GM21390 (cell line): ENCODE measurements at regions not wholly inside any gene's neighbourhood (a gene's known extent, or its start where the extent isn't known, plus 50 kb on each side); places are given as distances from the start of the nearest gene placed in this dataset.

ENCODE experiments used
- ATAC-seq: cut with Tn5 transposase; IDR thresholded peaks from one replicate; pipeline ENCODE4 v1.9.1; 2021; ENCODE audit not compliant: unreplicated experiment

GRCh38 chr4:181523973-181524372, 719.2 kb upstream of the TENM3 start:
- ATAC-seq: no peak

GRCh38 chr4:181524499-181524898, 718.7 kb upstream of the TENM3 start:
- no peak for ATAC-seq

- no peak for ATAC-seq
Observed at GRCh38 chr4:181525634-181526033, 717.6 kb upstream of the TENM3 start.

DNA sequence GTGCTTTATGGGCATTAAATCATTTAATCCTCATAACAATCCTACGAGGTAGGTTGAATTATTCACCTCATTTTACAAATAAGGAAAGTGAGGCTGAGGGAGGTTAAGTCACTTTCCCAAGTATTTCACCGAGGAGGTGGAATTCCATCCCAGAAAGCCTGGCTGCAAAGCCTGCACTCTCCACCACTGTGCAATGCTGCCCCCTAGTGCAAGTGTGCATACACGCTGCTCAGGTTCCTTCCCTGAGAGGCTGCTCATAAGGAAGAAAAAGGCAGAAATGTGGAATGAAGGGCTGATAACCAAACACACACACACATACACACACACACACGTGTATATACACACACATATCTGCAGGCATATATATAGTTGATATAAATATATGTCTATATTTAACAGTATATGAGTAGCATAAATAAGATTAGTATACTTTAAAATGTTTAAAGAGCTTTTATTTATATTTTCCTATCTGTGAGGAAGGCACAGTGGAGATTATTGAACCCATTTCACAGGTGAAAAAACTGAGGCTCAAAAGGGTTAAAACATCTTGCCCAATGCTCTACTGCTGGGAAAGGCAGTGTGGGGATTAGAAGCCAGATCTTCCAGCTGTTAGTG, 714.5 kb upstream of the TENM3 start:
- ATAC-seq: peak; percentile 82

DNA sequence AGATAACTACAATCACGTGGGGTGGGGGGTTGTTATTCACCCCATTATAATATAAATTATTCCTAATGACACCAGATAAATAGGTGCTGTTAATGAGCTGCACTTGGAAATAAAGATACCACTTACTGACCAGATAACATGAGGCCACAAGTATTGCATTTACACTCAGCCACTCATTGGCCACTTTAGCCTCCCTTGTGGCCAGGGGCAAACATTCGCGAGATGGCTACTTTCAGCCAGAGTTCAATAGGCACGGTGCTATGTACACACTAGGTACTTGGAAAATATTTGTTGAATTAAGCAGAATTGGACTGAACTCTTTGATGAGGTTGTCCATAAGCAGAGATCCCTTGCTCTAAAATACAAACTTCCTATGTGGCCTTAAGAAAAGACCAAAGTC, 713.7 kb upstream of the TENM3 start:
- ATAC-seq: no peak

- ATAC-seq: no peak
Observed at GRCh38 chr4:181536196-181536746, 706.9 kb upstream of the TENM3 start.

DNA sequence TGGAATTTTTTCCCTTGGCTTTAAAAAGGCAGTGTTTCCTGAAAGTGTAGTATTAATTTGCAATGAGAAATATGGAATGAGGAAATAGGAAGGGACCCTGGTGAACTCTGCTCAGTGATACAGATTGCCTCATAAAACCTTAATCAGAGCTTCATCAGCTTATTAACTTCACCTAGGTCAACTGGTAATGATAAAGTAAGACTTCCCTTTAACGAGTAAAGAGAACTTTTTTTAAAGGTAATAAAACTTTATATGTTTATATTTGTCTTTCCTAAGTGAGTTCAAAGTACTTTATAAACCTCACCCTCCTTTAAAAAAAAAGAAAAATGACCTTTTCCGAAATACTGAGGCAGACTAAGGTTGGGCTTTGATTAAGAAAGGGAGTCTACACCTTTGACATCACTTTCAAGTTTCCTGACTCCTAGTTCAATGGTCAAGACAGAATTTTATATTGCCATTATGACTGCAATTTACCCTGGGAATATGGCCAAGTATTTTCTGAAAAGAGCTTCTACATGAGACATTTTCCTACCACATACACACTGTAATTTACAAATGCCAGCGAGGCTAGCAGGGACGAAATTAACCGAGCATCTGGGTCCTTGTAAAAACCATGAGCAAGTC, 706.3 kb upstream of the TENM3 start:
- no peak for ATAC-seq

DNA sequence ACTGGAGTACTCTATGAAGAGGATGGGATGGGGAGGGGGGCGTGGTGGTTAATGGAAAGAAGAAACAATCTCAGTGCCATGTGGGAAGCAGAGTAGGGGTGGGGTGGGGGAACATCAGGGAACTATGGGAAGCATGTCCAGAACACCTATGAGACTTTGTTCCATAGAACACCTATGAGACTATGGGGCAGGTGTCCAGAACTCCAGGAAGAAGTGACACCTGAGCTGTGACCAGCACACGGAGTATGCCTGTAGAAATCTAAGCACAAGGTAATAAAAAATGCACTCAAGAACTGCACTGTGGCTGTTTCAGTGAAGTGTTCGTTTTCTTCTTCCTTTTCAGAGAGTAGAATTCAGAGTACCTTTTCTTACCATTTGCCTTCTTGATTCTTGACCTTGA, 704.8 kb upstream of the TENM3 start:
- ATAC-seq: no peak

- ATAC-seq: no peak
Observed at GRCh38 chr4:181541396-181541795, 701.8 kb upstream of the TENM3 start.

DNA sequence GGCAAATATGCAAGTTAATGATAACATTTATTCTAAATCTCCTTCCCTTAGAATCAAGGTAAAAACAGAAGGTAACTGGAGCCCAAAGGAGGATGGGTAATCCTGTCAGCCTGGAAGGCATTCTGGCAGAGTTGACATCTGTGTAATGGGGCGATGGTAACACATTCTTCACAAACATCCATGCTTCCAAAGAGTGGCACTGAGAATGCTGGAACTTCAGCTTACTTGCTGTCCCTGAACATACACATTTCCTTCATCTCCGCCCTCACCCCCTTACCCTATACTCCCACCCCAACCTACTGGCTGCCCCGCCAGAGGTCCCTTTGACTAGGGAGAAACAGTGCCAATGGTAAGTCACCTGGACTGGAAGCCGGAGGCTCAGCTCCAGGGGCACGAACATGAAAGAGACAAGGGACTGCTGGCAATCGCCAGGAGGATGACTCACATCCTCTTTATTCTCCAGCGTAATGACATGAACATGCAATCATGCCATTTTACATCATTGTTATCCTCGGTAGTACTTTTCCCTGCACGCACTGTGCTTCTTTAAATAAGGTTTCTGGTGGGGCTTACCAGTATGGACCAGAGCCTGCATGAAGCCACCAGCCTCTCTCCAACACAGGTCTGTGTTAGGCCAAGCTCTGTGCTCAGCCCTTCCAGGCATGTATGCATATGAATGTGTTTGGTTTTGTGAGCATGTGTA, 694.2 kb upstream of the TENM3 start:
- ATAC-seq: no peak

GRCh38 chr4:181549576-181550188, 693.5 kb upstream of the TENM3 start:
- no peak for ATAC-seq

GRCh38 chr4:181550381-181550780, 692.8 kb upstream of the TENM3 start:
- no peak for ATAC-seq

DNA sequence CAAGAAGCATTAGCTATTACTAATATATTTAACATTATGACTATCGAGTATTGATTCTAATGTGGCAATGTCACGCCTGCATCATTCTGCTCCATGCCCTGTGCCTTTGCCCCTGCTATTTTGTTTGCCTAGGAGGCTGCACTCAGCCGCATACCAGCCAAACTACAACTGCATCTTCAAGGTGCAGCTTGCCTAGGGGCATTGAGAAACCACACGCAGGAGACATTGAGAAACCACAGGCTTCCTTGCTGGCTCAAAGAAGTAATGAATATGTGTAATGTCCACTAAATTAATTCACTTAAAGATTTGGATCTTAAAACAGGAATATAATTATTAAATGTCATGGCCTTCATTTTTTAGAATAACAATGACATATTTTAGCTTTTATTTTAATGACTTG, 683.6 kb upstream of the TENM3 start:
- ATAC-seq: no peak

DNA sequence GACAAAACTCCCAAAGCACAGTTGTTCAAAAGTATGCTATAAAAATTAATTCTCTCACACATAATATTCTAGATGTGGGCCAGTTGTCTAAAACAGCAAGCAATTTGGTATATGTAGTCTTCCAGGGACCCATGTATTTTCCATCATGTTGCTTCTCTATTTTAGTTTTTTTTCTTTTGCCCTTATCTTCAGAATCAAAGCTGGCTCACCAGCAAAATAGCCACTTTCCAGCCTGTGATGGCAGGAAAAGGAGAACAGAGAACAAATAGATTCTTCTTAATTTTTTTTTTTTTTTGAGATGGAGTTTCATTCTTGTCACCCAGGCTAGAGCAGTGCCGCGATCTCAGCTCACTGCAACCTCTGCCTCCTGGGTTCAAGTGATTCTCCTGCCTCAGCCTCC, 680.8 kb upstream of the TENM3 start:
- no peak for ATAC-seq

DNA sequence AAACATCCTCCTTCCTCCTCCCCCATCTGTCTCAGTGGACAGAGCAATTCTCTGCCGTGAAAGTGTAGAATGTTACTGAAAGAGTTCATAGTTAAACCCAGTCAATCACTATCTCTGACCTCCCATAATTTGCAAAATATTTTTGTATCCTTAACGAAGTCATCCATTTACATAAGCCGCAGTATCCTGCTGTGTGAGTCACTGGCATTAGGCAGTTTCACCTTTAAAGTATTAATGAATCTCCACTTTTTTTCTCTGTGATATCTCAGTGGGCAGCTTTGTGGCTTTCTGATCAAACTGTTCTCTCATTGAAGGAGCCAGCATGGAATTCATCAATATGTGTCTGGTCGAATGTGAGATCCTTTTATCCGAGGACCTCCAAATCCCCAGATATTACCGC, 678.6 kb upstream of the TENM3 start:
- ATAC-seq: no peak

GRCh38 chr4:181566490-181566889, 676.7 kb upstream of the TENM3 start:
- ATAC-seq: no peak

DNA sequence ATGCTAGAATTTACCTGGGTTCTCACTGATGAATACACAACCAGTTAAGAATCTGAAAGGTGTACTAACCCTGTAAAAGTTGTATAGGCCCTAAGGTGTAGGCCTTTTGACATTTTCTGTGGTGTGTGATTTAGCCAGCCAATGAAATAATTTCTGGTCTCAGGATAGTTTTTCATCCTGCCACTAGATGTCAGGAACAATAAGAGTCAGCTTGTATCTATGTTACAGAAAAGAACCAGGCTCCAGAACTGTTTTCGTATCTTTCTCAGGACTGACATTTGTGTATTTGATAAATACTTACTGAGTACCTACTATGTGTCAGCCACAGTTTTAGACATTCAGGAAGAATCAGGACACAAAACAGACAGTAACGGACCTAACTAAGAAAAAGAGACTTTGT, 673.6 kb upstream of the TENM3 start:
- ATAC-seq: peak; percentile 88

- no peak for ATAC-seq
Observed at GRCh38 chr4:181578911-181579310, 664.3 kb upstream of the TENM3 start.

GRCh38 chr4:181579486-181579885, 663.7 kb upstream of the TENM3 start:
- ATAC-seq: no peak

DNA sequence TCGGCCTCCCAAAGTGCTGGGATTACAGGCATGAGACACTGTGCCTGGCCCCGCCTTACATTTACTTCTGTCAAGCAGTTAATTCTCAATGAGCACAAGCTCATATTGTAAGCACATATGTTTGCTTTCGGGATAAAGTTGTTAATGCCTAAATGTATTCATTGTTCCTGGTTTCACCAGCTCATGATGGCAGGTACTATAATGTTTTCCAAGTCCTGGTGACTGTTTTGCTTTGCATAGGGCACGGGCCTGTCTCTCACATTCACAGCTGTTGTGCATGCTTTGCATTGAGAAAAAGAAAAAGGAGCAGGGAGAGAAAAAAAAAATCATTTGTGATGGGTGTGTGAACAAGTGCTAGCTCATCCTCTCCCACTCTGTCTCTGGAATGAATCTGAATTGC, 661.2 kb upstream of the TENM3 start:
- no peak for ATAC-seq

DNA sequence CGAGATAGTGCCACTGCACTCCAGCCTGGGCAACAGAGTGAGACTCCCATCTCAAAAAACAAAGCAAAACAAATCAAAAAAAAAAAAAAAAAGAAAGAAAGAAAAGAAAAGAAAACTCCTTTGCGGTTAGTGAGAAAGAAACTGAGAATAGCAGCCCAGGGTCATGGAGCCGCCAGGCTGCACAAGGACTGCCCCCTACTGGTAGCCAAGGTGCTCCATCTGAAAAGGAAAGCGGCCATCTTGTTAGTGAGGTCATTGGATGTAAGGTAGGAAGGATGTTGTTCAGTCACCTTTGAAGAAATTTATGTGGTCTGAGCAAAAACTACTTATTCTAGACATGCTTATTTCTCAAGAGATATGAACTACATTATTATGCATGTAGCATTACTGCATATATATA, 660.6 kb upstream of the TENM3 start:
- no peak for ATAC-seq
